Mammary epithelial cell (primary cell): ENCODE measurements at regions not wholly inside any gene's neighbourhood (a gene's known extent, or its start where the extent isn't known, plus 50 kb on each side); places are given as distances from the start of the nearest gene placed in this dataset.

Source experiments
- CTCF ChIP-seq, 2 donors: IDR thresholded peaks in 1 of 2; conservative IDR thresholded peaks in 1 of 2; 2 replicates each; pipeline ENCODE4 v1.5.1; 2011 to 2012; ENCODE audit warnings: inconsistent platforms in 2 of 2, low read length in 2 of 2, mild to moderate bottlenecking in 2 of 2, control low read depth in 1 of 2, low read depth in 1 of 2; ENCODE audit not compliant: insufficient read depth in 1 of 2; ENCODE audit errors: extremely low read depth in 1 of 2
- EZH2 ChIP-seq: IDR thresholded peaks from 2 replicates; pipeline ENCODE4 v1.6.1; 2012; ENCODE audit warnings: low read length, inconsistent platforms, borderline replicate concordance

DNA sequence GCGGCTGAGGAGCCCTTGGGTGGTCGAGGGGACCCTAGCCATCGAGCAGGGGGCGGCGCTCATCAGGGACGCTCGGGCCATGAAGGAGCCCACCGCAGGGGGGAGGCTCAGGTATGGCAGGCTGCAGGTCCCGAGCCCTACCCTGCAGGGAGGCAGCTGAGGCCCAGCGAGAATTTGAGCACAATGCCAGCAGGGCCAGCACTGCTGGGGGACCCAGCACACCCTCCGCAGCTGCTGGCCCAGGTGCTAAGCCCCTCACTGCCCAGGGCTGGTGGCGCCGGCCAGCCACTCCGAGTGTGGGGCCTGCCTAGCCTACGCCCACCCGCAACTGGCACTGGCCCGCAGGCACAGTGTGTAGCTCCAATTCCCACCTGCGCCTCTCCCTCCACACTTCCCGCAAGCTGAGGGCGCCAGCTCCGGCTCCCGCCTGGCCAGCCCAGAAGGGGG lies 325.4 kb upstream of the FRG1 start:
- TF ChIP-seq CTCF (conservative IDR thresholded peaks at IDR 0.05 in 1 of 2, IDR thresholded peaks at IDR 0.05 in 1 of 2; ENCODE audit: extremely low read depth in 1 of 2, insufficient read depth in 1 of 2, low read depth in 1 of 2, low read length in 2 of 2) (no peak), EZH2 (no peak)
